IgD-negative memory B cell (primary cell): ENCODE measurements at regions not wholly inside any gene's neighbourhood (a gene's known extent, or its start where the extent isn't known, plus 50 kb on each side); places are given as distances from the start of the nearest gene placed in this dataset.

Experiments
- H3K27ac Mint-ChIP-seq, 3 donors: one replicate each; pipeline ENCODE4 v1.8.0; 2020 to 2022; ENCODE audit warnings: mild to moderate bottlenecking in 3 of 3, mixed read lengths in 3 of 3, moderate library complexity in 1 of 3
- H3K27me3 Mint-ChIP-seq: one replicate; pipeline ENCODE4 v1.8.0; 2021; ENCODE audit warnings: mixed read lengths
- H3K36me3 Mint-ChIP-seq: one replicate; pipeline ENCODE4 v1.8.0; 2020; ENCODE audit warnings: mild to moderate bottlenecking, mixed read lengths
- H3K4me1 Mint-ChIP-seq, 3 donors: one replicate each; pipeline ENCODE4 v1.8.0; 2020 to 2022; ENCODE audit warnings: mixed read lengths in 3 of 3, mild to moderate bottlenecking in 1 of 3
- H3K4me3 Mint-ChIP-seq, 4 donors: one replicate each; pipeline ENCODE4 v1.8.0; 2020 to 2022; ENCODE audit warnings: mild to moderate bottlenecking in 4 of 4, mixed read lengths in 4 of 4, moderate library complexity in 3 of 4
- H3K9me3 Mint-ChIP-seq, 3 donors: one replicate each; pipeline ENCODE4 v1.8.0; 2020 to 2021; ENCODE audit warnings: mixed read lengths in 3 of 3, mild to moderate bottlenecking in 1 of 3

DNA sequence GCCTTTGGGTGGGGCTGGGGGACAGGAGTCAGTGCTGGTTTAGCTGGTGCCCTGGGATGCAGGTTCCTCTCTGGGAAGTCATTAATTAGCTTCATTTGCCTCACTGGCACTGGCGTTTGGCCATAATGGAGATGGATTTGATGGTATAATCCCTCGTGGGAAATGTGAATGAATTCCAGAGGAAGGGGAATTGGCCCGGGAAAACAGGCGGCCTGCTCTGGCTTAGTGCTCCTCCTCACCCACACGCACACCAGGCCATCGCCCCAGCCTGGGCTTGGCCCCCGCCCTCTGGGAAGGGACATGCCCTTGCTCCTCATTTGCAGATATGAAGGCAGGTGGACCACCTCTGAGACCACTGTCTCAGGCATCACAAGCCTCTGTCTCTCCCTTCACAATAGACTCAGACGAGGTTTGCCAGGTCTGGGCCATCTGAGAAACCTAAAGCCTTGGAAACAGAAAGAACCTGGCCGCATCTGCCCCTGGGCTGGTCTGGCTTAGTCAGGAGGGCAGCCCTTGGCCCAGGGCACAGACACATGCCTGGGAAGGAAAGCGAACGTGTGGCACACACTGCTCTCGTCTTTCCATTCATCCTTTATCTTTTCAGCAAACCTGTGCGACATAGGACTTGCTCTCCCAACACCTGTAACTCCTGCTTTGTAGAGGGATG lies 199.2 kb upstream of the CDH4 start:
- H3K27ac Mint-ChIP-seq, result no peak overlapping the region
- H3K4me1 Mint-ChIP-seq, result no peaks in the 10 kb centered on the region
- H3K4me3 Mint-ChIP-seq, result no peak overlapping the region
- no peaks in the 10 kb centered on the region for H3K36me3 Mint-ChIP-seq
- H3K9me3 Mint-ChIP-seq, result peaks cover 0 to 4% (median 4%) of the 10 kb centered on the region in 3 donors
- no peaks in the 10 kb centered on the region for H3K27me3 Mint-ChIP-seq

DNA sequence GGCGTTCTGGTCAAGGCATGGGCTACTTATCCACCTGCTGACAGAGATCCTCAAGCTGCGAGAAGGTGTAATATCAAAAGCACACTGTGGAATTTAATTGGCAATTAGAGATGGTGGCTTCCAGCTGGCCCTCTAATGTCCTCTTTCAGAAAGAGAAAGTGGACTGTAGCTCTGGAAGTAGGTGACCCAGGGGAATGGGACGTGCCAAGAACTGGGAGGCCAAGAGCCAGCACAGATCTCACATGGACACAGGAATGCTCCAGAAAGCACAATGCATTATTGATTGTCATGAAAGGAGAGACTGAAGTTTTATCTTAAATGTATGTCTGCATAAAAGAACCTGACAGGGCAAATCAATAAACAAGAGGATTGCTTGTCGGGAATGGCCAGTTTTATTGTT lies 198.6 kb upstream of the CDH4 start:
- no peaks in the 10 kb centered on the region for H3K27me3 Mint-ChIP-seq
- no peak overlapping the region for H3K27ac Mint-ChIP-seq
- no peak overlapping the region for H3K4me3 Mint-ChIP-seq
- no peaks in the 10 kb centered on the region for H3K36me3 Mint-ChIP-seq
- peaks cover 0 to 4% (median 4%) of the 10 kb centered on the region in 3 donors for H3K9me3 Mint-ChIP-seq
- H3K4me1 Mint-ChIP-seq, result no peaks in the 10 kb centered on the region

DNA sequence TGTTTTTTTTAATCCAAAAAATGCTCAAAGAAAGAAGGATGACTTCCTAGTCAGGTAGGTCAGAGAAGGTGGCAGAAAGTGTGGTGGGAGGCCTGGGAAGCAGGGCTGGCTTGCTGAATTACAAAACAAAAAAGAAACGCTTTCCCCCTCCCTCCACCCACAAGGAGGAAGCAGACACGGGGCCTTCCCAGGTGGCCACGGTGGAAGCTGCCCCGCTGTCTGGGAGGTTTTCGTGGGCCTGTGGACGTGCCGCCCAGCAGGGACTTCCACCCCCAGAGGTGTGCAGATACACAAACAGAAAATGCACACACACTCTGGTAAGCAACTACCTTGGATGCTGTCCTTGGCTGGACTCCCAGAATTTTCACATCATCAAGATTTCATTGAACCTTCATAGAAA lies 198.2 kb upstream of the CDH4 start:
- H3K4me3 Mint-ChIP-seq, result no peak overlapping the region
- H3K27me3 Mint-ChIP-seq, result no peaks in the 10 kb centered on the region
- no peaks in the 10 kb centered on the region for H3K36me3 Mint-ChIP-seq
- peaks cover 0 to 2% (median under 1%) of the 10 kb centered on the region in 3 donors for H3K9me3 Mint-ChIP-seq
- no peaks in the 10 kb centered on the region for H3K4me1 Mint-ChIP-seq
- H3K27ac Mint-ChIP-seq, result no peak overlapping the region

DNA sequence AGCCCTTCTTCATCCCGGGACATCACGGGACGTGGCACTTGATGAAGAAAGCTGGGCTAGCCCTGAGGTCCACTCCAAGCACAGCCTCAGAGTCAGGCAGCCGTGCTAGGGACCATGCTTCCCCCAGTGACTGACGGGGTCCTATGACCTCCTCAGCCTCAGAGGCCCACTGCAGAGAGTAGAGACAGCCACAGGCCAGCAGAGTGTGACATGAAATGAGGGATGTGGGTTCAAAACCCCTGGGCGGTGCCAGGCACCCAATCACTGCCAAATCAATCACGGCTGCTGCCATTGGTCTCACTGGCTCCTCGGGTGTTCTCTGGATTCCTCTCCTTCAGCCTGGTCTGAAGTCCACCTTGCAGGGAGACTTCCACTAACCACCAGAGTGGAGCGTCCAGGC lies 197.7 kb upstream of the CDH4 start:
- Mint-ChIP-seq H3K27ac (no peak overlapping the region), H3K9me3 (peaks cover 0 to 2% (median 0%) of the 10 kb centered on the region in 3 donors), H3K4me1 (no peaks in the 10 kb centered on the region), H3K4me3 (no peak overlapping the region), H3K36me3 (no peaks in the 10 kb centered on the region), H3K27me3 (no peaks in the 10 kb centered on the region)

DNA sequence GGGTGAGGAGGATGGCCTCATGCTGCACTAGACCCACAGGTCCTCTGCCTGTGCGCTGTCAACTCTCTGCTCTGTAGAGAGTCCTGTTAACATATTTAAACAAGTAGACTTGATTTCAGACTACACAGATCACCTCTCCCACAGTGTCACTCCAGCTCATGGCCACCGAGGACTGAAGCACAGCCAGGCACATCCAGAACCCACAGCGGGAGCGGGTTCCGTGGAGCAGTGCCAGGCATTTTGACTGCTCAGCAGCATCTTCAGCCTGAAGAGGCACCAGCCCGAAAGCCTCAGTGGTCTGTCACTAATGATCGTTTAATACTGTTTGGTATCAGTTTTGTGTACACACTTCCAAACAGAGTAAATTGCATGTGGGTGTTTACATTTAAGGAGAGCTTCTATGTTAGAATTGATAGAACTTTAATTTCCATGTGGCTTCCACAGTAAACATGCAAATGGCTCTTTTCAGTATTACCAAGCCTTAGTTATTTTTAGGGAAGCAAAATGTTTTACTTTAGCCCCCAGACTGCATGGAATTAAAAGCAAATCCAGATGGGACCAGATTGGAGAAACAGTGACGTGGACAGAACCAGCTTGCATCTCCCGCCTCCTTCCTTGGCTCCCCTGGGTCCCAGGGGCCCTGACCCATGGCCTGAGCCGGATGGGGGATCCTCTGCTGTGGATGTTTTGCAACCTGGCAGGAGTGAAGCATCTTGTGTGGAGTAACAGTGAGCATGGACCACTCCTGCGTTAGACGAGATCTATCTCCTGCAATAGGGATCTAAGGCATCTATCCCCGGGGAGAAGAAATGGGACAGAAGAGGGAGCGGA lies 196.7 kb upstream of the CDH4 start:
- no peaks in the 10 kb centered on the region for H3K36me3 Mint-ChIP-seq
- H3K4me3 Mint-ChIP-seq, result no peak overlapping the region
- no peaks in the 10 kb centered on the region for H3K27me3 Mint-ChIP-seq
- peaks cover 0 to 8% (median 3%) of the 10 kb centered on the region in 3 donors for H3K9me3 Mint-ChIP-seq
- no peak overlapping the region for H3K27ac Mint-ChIP-seq
- H3K4me1 Mint-ChIP-seq, result no peaks in the 10 kb centered on the region

DNA sequence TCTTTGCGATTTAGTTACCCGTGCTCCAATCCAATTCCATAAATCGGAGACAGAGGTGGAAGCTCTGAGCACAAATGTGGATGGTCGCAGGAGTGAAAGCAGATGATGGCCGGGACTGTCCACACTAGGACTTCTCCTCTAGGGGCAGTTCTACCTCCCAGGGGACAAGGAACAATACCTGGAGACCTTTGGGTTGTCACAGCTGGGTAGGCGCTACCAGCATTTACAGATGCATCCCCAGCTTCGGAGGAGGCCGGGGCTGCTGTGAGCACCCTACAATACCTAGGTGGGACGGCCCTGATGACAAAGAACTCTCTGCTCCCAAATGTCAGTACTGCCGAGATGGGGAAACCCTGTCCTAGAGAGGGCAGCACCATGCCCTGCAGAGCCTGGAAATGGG lies 195.9 kb upstream of the CDH4 start:
- no peaks in the 10 kb centered on the region for H3K27me3 Mint-ChIP-seq
- H3K9me3 Mint-ChIP-seq, result peaks cover 0 to 9% (median 8%) of the 10 kb centered on the region in 3 donors
- H3K4me1 Mint-ChIP-seq, result no peaks in the 10 kb centered on the region
- H3K27ac Mint-ChIP-seq, result no peak overlapping the region
- no peak overlapping the region for H3K4me3 Mint-ChIP-seq
- no peaks in the 10 kb centered on the region for H3K36me3 Mint-ChIP-seq

DNA sequence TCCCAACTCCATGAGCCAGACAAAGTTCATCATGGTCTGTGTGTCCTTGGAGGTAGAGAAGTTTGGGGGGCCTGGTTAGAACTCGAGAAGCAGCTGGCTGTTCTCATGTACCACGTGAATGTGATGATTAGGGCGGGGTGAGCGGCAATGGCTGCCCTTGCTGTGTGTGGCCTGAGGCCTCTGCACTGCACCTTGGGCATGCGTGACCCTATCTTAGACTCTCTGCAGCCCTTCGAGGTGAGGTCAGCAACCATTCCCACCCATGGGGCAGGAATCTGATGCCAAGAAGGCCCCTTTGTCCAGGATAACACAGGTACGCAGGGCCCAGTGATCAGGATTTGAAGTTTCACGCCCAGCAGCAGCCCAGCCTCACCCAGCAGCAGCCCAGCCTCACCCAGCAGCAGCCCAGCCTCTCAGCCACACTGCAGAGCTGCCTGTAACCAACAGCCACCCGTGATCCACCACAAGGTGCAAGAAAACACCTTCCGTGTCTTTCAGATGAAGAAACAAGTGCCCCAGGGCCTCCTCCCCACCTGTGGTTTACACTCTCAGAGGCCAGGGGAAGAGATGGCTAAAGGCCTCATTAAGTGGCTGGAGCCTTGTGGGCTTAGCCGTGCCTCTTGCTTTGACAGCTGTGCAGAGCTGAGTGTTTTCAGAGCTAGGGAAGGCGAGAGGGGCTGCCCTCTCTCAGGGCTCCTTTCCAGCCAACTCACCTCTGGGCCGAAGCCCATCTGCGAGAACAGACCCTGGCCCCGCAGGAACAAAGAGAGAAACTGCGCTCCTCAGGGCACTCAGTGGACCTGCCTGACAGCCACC lies 195.2 kb upstream of the CDH4 start:
- Mint-ChIP-seq H3K27ac (no peak overlapping the region), H3K4me3 (no peak overlapping the region), H3K4me1 (no peaks in the 10 kb centered on the region), H3K9me3 (peaks cover 0 to 11% (median 8%) of the 10 kb centered on the region in 3 donors), H3K27me3 (no peaks in the 10 kb centered on the region), H3K36me3 (peaks cover under 1% of the 10 kb centered on the region)

DNA sequence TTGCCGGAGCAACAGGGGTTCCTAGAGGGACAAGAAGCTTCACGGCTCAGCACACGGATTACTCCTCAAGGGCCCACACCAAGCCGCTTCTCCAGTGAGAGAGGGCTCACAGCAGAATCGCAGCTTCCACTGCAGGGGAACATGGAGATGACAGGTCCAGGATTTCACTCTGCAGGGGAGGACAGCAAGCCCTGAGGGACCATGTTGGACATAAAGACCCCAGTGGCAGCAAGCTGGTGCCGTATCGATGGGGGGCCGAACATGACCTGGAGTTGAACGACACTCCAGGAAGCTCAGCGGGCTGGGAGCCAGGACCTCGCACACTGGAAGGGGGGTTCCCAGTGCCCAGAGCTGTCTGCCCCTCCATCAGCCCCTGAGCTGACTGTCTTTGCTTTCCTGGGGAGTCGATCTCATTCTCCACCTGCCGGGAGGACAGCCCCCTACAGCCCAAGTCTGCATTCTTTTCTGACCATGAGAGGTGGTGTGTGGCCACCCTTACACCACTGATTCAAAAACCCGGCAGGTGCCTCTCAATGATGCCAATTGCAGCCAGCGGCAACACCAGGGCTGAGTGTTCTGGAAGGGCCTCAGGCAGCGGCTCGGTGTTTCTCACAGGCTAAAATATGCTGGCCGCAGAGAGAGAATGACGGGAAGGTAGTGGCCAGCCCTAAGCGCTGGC lies 194.5 kb upstream of the CDH4 start:
- peaks cover 0 to 11% (median 8%) of the 10 kb centered on the region in 3 donors for H3K9me3 Mint-ChIP-seq
- H3K27ac Mint-ChIP-seq, result no peak overlapping the region

DNA sequence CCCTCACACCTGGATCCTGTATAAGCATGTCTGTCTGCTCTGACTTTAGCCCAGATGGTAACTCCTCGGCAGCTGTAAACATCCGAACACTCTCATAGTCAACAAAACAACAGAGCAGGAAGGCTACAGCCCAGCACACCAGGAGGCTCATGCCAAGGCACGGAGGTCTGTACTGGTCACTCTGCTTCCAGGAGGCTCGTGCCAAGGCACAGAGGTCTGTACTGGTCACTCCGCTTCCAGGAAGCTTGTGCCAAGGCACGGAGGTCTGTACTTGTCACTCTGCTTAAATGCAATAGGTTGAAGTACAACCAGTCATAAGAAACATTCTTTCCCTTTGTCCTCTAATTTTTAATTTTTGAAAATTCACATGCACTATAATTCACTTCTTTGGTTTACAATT lies 190.1 kb upstream of the CDH4 start:
- H3K4me1 Mint-ChIP-seq, result no peaks in the 10 kb centered on the region
- no peaks in the 10 kb centered on the region for H3K27me3 Mint-ChIP-seq
- H3K4me3 Mint-ChIP-seq, result no peak overlapping the region
- no peak overlapping the region for H3K27ac Mint-ChIP-seq
- peaks cover 4 to 12% (median 8%) of the 10 kb centered on the region in 3 donors for H3K9me3 Mint-ChIP-seq
- H3K36me3 Mint-ChIP-seq, result peaks cover 2% of the 10 kb centered on the region

More for the DNA sequence above, 194.5 kb upstream of the CDH4 start:
- Mint-ChIP-seq H3K27me3 (no peaks in the 10 kb centered on the region), H3K4me3 (no peak overlapping the region), H3K36me3 (peaks cover 2% of the 10 kb centered on the region), H3K4me1 (no peaks in the 10 kb centered on the region)

DNA sequence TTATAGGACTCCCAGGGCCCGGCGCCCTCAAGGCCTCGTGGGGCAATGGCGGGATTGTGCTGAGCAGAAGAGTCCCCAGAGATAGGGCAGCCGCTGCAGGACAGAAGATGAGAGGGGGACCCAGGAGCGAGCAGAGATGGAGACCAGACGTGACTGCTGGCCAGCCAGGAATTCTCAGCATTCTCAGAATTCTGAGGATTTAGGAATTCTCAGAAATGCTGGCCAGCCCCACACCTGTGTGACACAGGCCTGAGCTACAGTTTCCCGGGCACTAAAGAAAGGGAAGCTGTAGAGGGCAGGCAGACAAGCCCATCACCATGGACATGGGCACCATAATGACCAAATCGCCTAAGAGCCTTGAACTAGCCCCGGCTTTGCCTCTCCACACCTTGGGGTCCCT lies 186.2 kb upstream of the CDH4 start:
- H3K27ac Mint-ChIP-seq, result no peak overlapping the region
- H3K4me1 Mint-ChIP-seq, result no peaks in the 10 kb centered on the region
- no peaks in the 10 kb centered on the region for H3K27me3 Mint-ChIP-seq
- peaks cover 2% of the 10 kb centered on the region for H3K36me3 Mint-ChIP-seq
- peak overlapping the region in 1 of 4 donors; percentile 60 for H3K4me3 Mint-ChIP-seq
- peaks cover 4 to 10% (median 5%) of the 10 kb centered on the region in 3 donors for H3K9me3 Mint-ChIP-seq

DNA sequence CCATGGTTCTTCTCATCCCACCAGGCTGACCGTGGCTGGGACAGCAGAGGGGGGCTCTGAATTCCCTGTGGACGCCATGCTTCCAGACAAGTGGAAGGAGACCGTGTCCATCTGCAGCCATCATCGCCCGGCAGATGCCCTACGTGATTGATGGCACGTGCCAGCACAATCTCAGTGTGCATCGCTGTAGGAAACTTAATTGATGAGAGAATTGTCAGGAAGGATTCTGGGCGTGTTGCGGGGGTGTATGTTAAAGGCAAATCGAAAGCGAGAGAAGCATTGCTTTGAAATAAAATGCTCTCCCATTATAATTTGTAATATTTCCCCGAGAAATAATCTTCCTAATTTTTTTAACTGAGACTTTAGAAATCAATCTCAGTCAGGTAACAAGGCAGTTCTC lies 185.5 kb upstream of the CDH4 start:
- H3K4me1 Mint-ChIP-seq, result no peaks in the 10 kb centered on the region
- H3K27me3 Mint-ChIP-seq, result no peaks in the 10 kb centered on the region
- peaks cover 4 to 6% (median 5%) of the 10 kb centered on the region in 3 donors for H3K9me3 Mint-ChIP-seq
- H3K27ac Mint-ChIP-seq, result no peak overlapping the region
- peaks cover 2% of the 10 kb centered on the region for H3K36me3 Mint-ChIP-seq
- no peak overlapping the region for H3K4me3 Mint-ChIP-seq

DNA sequence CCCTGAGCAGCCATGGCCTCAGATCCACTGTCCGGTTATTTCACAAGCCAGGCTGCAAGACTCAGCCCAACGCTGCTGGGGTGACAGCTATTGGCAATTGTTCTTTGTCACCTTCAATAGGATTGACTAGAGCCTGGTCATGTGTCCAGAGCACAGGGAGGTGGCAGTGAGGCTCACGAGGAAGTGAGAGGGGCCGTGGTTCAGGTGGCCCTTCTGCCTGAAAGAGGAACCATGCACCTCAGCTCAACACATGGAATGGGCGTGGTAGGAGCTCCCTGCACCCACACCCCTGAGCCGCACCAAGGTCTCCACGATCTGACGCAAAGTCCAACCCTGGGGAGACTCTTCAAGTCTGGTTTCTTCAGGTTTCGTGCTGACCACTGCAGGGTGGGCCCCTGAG lies 184.8 kb upstream of the CDH4 start:
- Mint-ChIP-seq H3K4me3 (no peak overlapping the region), H3K27ac (no peak overlapping the region), H3K4me1 (peaks cover 0 to 1% (median 0%) of the 10 kb centered on the region in 3 donors), H3K9me3 (peaks cover 6 to 8% (median 8%) of the 10 kb centered on the region in 3 donors), H3K27me3 (no peaks in the 10 kb centered on the region), H3K36me3 (no peaks in the 10 kb centered on the region)

DNA sequence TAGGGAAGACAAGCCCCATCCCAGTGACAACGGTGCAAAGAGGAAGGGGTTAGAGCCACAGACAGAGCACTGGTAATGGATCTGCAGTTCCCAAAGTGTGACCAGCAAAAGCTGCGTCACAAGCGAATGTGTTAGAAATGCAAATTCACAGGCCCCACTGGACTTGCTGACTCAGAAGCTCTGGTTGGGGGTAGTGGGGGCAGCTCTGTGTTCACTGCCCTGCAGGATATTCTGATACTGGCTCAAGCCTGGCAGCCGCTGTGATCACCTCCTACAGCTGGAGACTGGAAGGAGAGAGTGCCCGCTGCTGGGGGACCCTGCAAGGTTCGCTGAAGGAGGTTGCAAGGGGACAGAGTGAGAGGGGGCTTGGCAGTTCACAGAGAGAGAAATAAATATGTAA lies 179.7 kb upstream of the CDH4 start:
- H3K27ac Mint-ChIP-seq, result no peak overlapping the region
- H3K36me3 Mint-ChIP-seq, result peaks cover 2% of the 10 kb centered on the region
- H3K27me3 Mint-ChIP-seq, result no peaks in the 10 kb centered on the region
- H3K4me3 Mint-ChIP-seq, result no peak overlapping the region
- peaks cover 0 to 3% (median 0%) of the 10 kb centered on the region in 3 donors for H3K4me1 Mint-ChIP-seq
- peaks cover 5 to 13% (median 6%) of the 10 kb centered on the region in 3 donors for H3K9me3 Mint-ChIP-seq

DNA sequence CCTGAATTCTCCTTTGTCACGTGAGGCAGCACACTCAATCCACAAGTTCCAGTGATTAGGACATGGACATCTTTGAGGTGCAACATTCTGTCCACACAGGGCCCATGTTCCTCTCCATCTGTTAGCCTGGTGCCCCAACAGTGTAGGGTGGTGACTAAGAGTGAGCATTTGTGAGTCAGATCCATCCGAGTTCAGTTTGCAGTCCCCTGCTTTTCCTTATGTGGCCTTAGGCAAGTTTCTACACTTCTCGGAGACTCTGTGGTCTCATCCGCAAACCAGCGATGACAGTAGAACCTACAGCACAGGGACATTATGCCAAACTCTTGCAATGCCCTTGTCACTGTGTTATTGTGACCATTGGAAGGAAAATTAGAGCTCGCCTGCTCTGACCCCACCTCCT lies 178.7 kb upstream of the CDH4 start:
- Mint-ChIP-seq H3K27ac (no peak overlapping the region), H3K27me3 (no peaks in the 10 kb centered on the region), H3K36me3 (peaks cover 2% of the 10 kb centered on the region), H3K4me1 (peaks cover 0 to 3% (median 0%) of the 10 kb centered on the region in 3 donors), H3K4me3 (no peak overlapping the region), H3K9me3 (peaks cover 3 to 13% (median 8%) of the 10 kb centered on the region in 3 donors)
